T-cell (primary cell): ENCODE measurements at regions not wholly inside any gene's neighbourhood (a gene's known extent, or its start where the extent isn't known, plus 50 kb on each side); places are given as distances from the start of the nearest gene placed in this dataset.

Experiments
- ATAC-seq, 4 experiments: fragments of 200-7000 bp in 3 of 4; fragments of 150-1000 bp in 1 of 4; cut with Tn5 transposase; replicated peaks in 1 of 4; 1 replicate in 3 of 4; 2 replicates in 1 of 4; pipeline ENCODE4 v1.10.0; 2021; ENCODE audit warnings: moderate library complexity in 3 of 4, mild to moderate bottlenecking in 2 of 4, moderate number of reproducible peaks in 1 of 4
- CTCF ChIA-PET, 2 donors: fragments of 300-600 bp; sonication (Branson Sonifier 250); formaldehyde crosslinking; loops; one replicate each; lab custom pipeline; 2022; ENCODE audit warnings: antibody characterized with exemption in 2 of 2; lab: Charles Lee
- POLR2A ChIA-PET, 2 donors: fragments of 300-600 bp; sonication (Branson Sonifier 250); formaldehyde crosslinking; loops; one replicate each; lab custom pipeline; 2022; ENCODE audit warnings: antibody characterized with exemption in 2 of 2; lab: Charles Lee
- DNase-seq, 35 experiments: peaks; one replicate each; pipeline versions ENCODE4 v3.0.0 to v3.0.0-alpha.2; 2013 to 2023
- H3K27ac ChIP-seq: one replicate; pipeline ENCODE4 v1.5.1; 2013; ENCODE audit warnings: low read length
- H3K27me3 ChIP-seq, 2 experiments: replicated peaks in 1 of 2; 1 replicate in 1 of 2; 2 replicates in 1 of 2; pipeline versions ENCODE4 v1.6.1 to v1.7.0; 2013; ENCODE audit warnings: low read length in 1 of 2, mixed read lengths in 1 of 2; ENCODE audit not compliant: control insufficient read depth in 2 of 2, insufficient read depth in 2 of 2; ENCODE audit errors: extremely low read depth in 1 of 2
- H3K36me3 ChIP-seq, 2 donors: 1 replicate in 1 of 2; 2 replicates in 1 of 2; pipeline versions ENCODE4 v1.6.1 to v1.7.0; 2013; ENCODE audit warnings: low read length in 1 of 2; ENCODE audit not compliant: control insufficient read depth in 2 of 2, insufficient read depth in 1 of 2; ENCODE audit errors: extremely low read depth in 1 of 2
- H3K4me1 ChIP-seq, 2 experiments: 1 replicate in 1 of 2; 2 replicates in 1 of 2; pipeline versions ENCODE4 v1.6.1 to v1.7.0; 2013; ENCODE audit warnings: low read length in 2 of 2, mixed read lengths in 1 of 2; ENCODE audit not compliant: insufficient read depth in 2 of 2, control insufficient read depth in 1 of 2; ENCODE audit errors: extremely low read depth in 1 of 2
- H3K4me3 ChIP-seq, 2 donors: 1 replicate in 1 of 2; 2 replicates in 1 of 2; pipeline versions ENCODE4 v1.5.1 to v1.7.0; 2013; ENCODE audit warnings: mild to moderate bottlenecking in 2 of 2, low read length in 1 of 2, moderate library complexity in 1 of 2; ENCODE audit not compliant: control insufficient read depth in 1 of 2; ENCODE audit errors: extremely low read depth in 1 of 2
- H3K9me3 ChIP-seq: 2 replicates; pipeline ENCODE4 v1.7.0; 2013
- H3K27ac Mint-ChIP-seq, 2 donors: one replicate each; pipeline ENCODE4 v1.8.0; 2020 to 2021; ENCODE audit warnings: mild to moderate bottlenecking in 2 of 2, mixed read lengths in 2 of 2
- H3K27me3 Mint-ChIP-seq, 2 donors: one replicate each; pipeline ENCODE4 v1.8.0; 2021 to 2022; ENCODE audit warnings: mixed read lengths in 2 of 2
- H3K36me3 Mint-ChIP-seq: one replicate; pipeline ENCODE4 v1.8.0; 2021; ENCODE audit warnings: mixed read lengths
- H3K4me1 Mint-ChIP-seq, 3 donors: one replicate each; pipeline ENCODE4 v1.8.0; 2020 to 2022; ENCODE audit warnings: mixed read lengths in 3 of 3, mild to moderate bottlenecking in 1 of 3
- H3K4me3 Mint-ChIP-seq, 3 donors: one replicate each; pipeline ENCODE4 v1.8.0; 2020 to 2022; ENCODE audit warnings: mild to moderate bottlenecking in 3 of 3, mixed read lengths in 3 of 3, moderate library complexity in 3 of 3
- H3K9me3 Mint-ChIP-seq, 3 donors: one replicate each; pipeline ENCODE4 v1.8.0; 2020 to 2022; ENCODE audit warnings: mixed read lengths in 3 of 3
- WGBS: methylation state at CpG from one replicate; pipeline ENCODE4 v1.1.5; 2013; ENCODE audit warnings: missing lambda C conversion rate; ENCODE audit not compliant: insufficient coverage; 5-methylcytosine and 5-hydroxymethylcytosine counted together

GRCh38 chr15:98263787-98264186, 303.3 kb downstream of the ARRDC4 start:
- Histone ChIP-seq H3K9me3 (no peaks in the 10 kb centered on the region), H3K27me3 (peaks cover 0 to 7% of the 10 kb centered on the region in 2 experiments), H3K27ac (no peak overlapping the region), H3K36me3 (no peaks in the 10 kb centered on the region), H3K4me3 (no peak overlapping the region), H3K4me1 (no peaks in the 10 kb centered on the region)
- no peak for DNase-seq
- CTCF ChIA-PET = no interaction called here
- no peaks in the 10 kb centered on the region for H3K27me3 Mint-ChIP-seq
- H3K4me3 Mint-ChIP-seq = no peak overlapping the region
- H3K27ac Mint-ChIP-seq = no peak overlapping the region
- no peak for ATAC-seq
- POLR2A ChIA-PET = no interaction called here
- H3K4me1 Mint-ChIP-seq = no peaks in the 10 kb centered on the region
- H3K9me3 Mint-ChIP-seq = peaks cover 18 to 29% (median 28%) of the 10 kb centered on the region in 3 donors
- no CpG with 5 or more reads among the region's 2 CpGs for WGBS
- no peaks in the 10 kb centered on the region for H3K36me3 Mint-ChIP-seq

GRCh38 chr15:98266295-98266694, 305.8 kb downstream of the ARRDC4 start:
- H3K36me3 Mint-ChIP-seq = no peaks in the 10 kb centered on the region
- CTCF ChIA-PET = no interaction called here
- Histone ChIP-seq H3K36me3 (no peaks in the 10 kb centered on the region), H3K9me3 (no peaks in the 10 kb centered on the region), H3K4me1 (no peaks in the 10 kb centered on the region), H3K27me3 (peaks cover 0 to 7% of the 10 kb centered on the region in 2 experiments), H3K4me3 (no peak overlapping the region), H3K27ac (no peak overlapping the region)
- no peak overlapping the region for H3K4me3 Mint-ChIP-seq
- H3K27me3 Mint-ChIP-seq = no peaks in the 10 kb centered on the region
- H3K9me3 Mint-ChIP-seq = peaks cover 14 to 24% (median 22%) of the 10 kb centered on the region in 3 donors
- DNase-seq (no peak), ATAC-seq (no peak)
- H3K4me1 Mint-ChIP-seq = no peaks in the 10 kb centered on the region
- no peak overlapping the region for H3K27ac Mint-ChIP-seq
- POLR2A ChIA-PET = no interaction called here
- 91% methylated on average over 9 of the region's 9 CpGs for WGBS

GRCh38 chr15:98268163-98268562, 307.7 kb downstream of the ARRDC4 start:
- Histone ChIP-seq H3K9me3 (no peaks in the 10 kb centered on the region), H3K27me3 (peaks cover 0 to 7% of the 10 kb centered on the region in 2 experiments), H3K4me1 (no peaks in the 10 kb centered on the region), H3K36me3 (no peaks in the 10 kb centered on the region), H3K4me3 (no peak overlapping the region), H3K27ac (no peak overlapping the region)
- Mint-ChIP-seq H3K27me3 (no peaks in the 10 kb centered on the region), H3K4me3 (no peak overlapping the region), H3K4me1 (no peaks in the 10 kb centered on the region), H3K27ac (no peak overlapping the region), H3K36me3 (no peaks in the 10 kb centered on the region), H3K9me3 (peaks cover 12 to 21% (median 21%) of the 10 kb centered on the region in 3 donors)
- CTCF ChIA-PET = no interaction called here
- 93% methylated on average over 8 of the region's 10 CpGs for WGBS
- POLR2A ChIA-PET = no interaction called here
- DNase-seq (no peak), ATAC-seq (no peak)

GRCh38 chr15:98272625-98273024, 312.1 kb downstream of the ARRDC4 start:
- H3K9me3 ChIP-seq = no peaks in the 10 kb centered on the region
- no peak overlapping the region for H3K27ac Mint-ChIP-seq
- no peaks in the 10 kb centered on the region for H3K36me3 ChIP-seq
- no peak overlapping the region for H3K27ac ChIP-seq
- no peaks in the 10 kb centered on the region for H3K4me1 Mint-ChIP-seq
- WGBS = no CpG with 5 or more reads among the region's 4 CpGs
- peaks cover under 1 to 4% of the 10 kb centered on the region in 2 donors for H3K27me3 Mint-ChIP-seq
- H3K9me3 Mint-ChIP-seq = peaks cover 0 to 4% (median 3%) of the 10 kb centered on the region in 3 donors
- no peaks in the 10 kb centered on the region for H3K36me3 Mint-ChIP-seq
- POLR2A ChIA-PET = no interaction called here
- CTCF ChIA-PET = no interaction called here
- ATAC-seq (no peak), DNase-seq (no peak)
- no peaks in the 10 kb centered on the region for H3K4me1 ChIP-seq
- H3K27me3 ChIP-seq = peaks cover 0 to 11% of the 10 kb centered on the region in 2 experiments
- no peak overlapping the region for H3K4me3 Mint-ChIP-seq
- H3K4me3 ChIP-seq = no peak overlapping the region

GRCh38 chr15:98276018-98276417, 315.5 kb downstream of the ARRDC4 start:
- Mint-ChIP-seq H3K4me3 (no peak overlapping the region), H3K9me3 (no peaks in the 10 kb centered on the region), H3K27me3 (peaks cover 4 to 8% of the 10 kb centered on the region in 2 donors), H3K36me3 (no peaks in the 10 kb centered on the region), H3K27ac (no peak overlapping the region), H3K4me1 (no peaks in the 10 kb centered on the region)
- 75% methylated on average over 2 of the region's 3 CpGs for WGBS
- no peaks in the 10 kb centered on the region for H3K9me3 ChIP-seq
- H3K36me3 ChIP-seq = no peaks in the 10 kb centered on the region
- H3K4me1 ChIP-seq = no peaks in the 10 kb centered on the region
- peaks cover 0 to 7% of the 10 kb centered on the region in 2 experiments for H3K27me3 ChIP-seq
- no peak overlapping the region for H3K4me3 ChIP-seq
- no peak for ATAC-seq
- CTCF ChIA-PET = no interaction called here
- no peak for DNase-seq
- H3K27ac ChIP-seq = no peak overlapping the region
- POLR2A ChIA-PET = no interaction called here

- no peak overlapping the region for H3K27ac Mint-ChIP-seq
- 73% methylated on average over 6 of the region's 6 CpGs for WGBS
- H3K36me3 Mint-ChIP-seq = no peaks in the 10 kb centered on the region
- H3K4me1 Mint-ChIP-seq = no peaks in the 10 kb centered on the region
- H3K9me3 Mint-ChIP-seq = no peaks in the 10 kb centered on the region
- no peak overlapping the region for H3K4me3 Mint-ChIP-seq
- H3K9me3 ChIP-seq = no peaks in the 10 kb centered on the region
- no peak overlapping the region for H3K4me3 ChIP-seq
- no peaks in the 10 kb centered on the region for H3K4me1 ChIP-seq
- H3K27me3 Mint-ChIP-seq = peaks cover 6 to 9% of the 10 kb centered on the region in 2 donors
- no peak for ATAC-seq
- ChIA-PET POLR2A (no interaction called here), CTCF (no interaction called here)
- no peak overlapping the region for H3K27ac ChIP-seq
- no peak for DNase-seq
- peaks cover 0 to 9% of the 10 kb centered on the region in 2 experiments for H3K27me3 ChIP-seq
- H3K36me3 ChIP-seq = no peaks in the 10 kb centered on the region
These were observed 317.1 kb downstream of the ARRDC4 start for GRCh38 chr15:98277602-98278001.
